GM21447 (cell line): ENCODE measurements at regions not wholly inside any gene's neighbourhood (a gene's known extent, or its start where the extent isn't known, plus 50 kb on each side); places are given as distances from the start of the nearest gene placed in this dataset.
"Not testable (repeated sequence)": the region's sequence is repeated elsewhere in the genome, so short reads cannot be mapped to it uniquely, and the experiment has no call there.

Experiments
- ATAC-seq: cut with Tn5 transposase; IDR thresholded peaks from one replicate; pipeline ENCODE4 v1.9.1; 2021; ENCODE audit not compliant: unreplicated experiment

DNA sequence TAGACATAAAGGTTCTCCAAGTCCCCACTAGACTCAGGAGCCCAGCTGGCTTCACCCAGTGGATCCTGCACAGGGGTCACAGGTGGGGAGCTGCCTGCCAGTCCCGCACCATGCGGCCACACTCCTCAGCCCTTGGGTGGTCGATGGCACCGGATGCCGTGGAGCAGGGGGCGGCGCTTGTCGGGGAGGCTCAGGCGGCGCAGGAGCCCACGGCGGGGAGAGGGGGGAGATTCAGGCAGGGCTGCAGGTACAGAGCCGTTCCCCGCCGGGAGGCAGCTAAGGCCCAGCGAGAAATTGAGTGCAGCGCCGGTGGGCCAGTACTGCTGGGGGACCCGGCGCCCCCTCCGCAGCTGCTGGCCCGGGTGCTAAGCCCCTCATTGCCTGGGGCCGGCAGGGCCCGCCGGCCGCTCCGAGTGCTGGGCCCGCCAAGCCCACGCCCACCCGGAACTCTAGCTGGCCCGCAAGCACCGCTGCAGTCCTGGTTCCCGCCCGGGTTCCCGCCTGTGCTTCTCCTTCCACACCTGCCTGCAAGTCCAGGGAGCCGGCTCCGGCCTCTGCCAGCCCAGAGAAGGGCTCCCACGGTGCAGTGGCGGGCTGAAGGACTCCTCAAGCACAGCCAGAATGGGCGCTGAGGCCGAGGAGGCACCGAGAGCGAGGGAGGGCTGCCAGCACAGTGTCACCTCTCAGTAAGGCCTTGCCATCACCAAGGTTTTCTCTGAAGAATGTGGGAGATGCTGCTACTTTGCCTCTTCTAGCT lies 58.4 kb upstream of the PPP1R12A start:
- no peak for ATAC-seq

DNA sequence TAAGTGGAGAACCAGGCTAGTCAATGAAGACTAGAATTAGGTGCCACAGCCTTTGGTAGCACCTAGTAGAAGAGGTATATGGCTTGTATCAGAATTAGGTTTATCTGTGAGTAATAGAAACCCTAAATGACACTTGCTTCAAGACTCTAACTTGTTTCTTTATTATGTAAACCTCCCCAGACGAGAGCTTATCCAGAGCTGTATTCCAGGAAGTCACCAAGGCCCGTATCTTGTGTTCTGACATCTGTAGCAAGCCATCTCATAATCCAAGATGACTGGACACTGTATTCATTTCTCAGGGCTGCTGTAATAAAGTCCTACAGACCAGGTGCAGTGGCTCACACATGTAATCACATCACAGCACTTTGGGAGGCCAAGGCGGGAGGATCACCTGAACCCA lies 56.7 kb upstream of the PPP1R12A start:
- ATAC-seq = no peak

DNA sequence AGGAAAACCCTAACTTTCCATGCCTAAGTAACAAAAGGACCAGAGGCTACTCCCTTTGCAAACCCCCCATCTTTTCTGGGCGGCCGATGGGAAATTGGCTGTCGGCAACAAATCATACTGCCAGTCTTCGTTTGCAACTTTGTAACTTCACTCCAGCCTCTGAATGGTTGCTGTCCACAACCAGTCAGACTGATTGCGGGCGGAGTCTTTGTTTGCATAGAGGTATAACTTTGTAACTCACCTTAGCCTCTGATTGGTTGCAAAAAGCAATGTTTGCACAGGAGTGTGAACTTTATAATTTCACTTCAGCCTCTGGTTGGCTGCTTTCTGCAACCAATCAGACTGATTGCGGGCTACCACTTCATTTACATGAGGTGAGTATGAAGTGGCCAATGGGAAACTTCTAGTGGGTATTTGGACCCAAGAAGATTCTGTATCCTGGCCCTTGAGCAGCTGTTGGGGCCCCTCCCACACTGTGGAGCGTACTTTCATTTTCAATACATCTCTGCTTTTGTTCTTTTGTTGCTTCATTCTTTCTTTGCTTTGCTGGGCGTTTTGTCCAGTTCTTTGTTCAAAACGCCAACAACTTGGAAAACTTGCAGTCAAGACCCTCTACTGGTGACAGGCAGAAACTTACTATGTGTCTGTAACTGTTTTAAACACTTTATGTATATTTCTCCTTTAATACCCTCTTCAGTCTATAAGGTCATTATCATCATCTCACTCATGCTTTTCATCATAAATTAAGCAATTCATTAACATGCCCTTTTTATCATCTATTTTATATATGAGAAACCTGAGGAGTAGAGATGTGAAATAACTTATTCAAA lies 55.8 kb upstream of the PPP1R12A start:
- not testable (repeated sequence) for ATAC-seq

DNA sequence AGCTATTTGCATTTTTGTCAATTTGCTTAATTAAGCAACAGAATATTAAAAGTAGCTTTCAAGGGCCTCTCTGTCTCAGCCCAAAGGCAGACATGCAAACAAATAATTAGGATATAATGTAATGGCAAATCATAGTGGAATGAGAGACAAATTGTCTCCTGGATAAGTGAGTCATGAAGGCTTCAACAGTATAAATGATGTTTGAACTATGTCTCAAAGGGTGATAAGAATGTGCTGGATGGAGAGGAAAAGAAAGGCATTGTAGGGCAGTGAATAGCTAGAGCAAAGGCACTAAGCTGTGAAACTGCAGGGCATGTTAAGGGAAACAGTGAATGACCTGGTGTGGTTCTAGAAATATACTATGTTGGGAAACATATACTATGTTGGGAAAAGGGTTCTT lies 53.5 kb upstream of the PPP1R12A start:
- no peak for ATAC-seq

DNA sequence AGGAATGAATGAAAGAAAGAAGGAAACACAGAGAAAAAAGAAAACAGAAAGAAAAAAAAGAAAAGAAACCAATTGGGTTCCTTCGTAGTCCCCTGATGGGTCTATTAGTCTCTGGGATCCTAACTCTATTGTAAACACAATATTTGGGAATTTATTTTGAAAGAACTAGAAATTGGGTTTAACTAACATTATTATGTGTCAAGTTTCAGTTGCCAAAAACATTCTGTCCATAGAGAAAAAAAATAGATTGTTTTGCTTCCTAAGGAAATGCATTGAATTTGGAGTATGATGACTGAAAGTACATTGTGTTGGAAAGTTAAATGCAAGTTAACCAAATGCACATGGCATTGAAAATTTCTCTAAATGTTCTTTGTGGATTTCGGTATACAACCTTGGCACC lies 52.8 kb upstream of the PPP1R12A start:
- ATAC-seq = no peak
